ENCODE measurements at regions not wholly inside any gene's neighbourhood (a gene's known extent, or its start where the extent isn't known, plus 50 kb on each side); places are given as distances from the start of the nearest gene placed in this dataset.
"Not testable (repeated sequence)": the region's sequence is repeated elsewhere in the genome, so short reads cannot be mapped to it uniquely, and the experiment has no call there.

GRCh38 chr3:166526881-166527280, 689.7 kb upstream of the BCHE start:
- Mint-ChIP-seq H3K4me3 (no peak overlapping the region), H3K27me3 (ENCODE audit: low read depth) (no peaks in the 10 kb centered on the region)

GRCh38 chr3:166522017-166522416, 684.8 kb upstream of the BCHE start:
- H3K4me3 Mint-ChIP-seq, result no peak overlapping the region
- no peak for DNase-seq (ENCODE audit: low spot score in 2 of 2, unreplicated experiment in 2 of 2)
- H3K4me1 Mint-ChIP-seq, result no peaks in the 10 kb centered on the region
- H3K27me3 Mint-ChIP-seq (ENCODE audit: low read depth), result no peaks in the 10 kb centered on the region
- no peaks in the 10 kb centered on the region for H3K36me3 Mint-ChIP-seq
- TF ChIP-seq, protein P1, sequence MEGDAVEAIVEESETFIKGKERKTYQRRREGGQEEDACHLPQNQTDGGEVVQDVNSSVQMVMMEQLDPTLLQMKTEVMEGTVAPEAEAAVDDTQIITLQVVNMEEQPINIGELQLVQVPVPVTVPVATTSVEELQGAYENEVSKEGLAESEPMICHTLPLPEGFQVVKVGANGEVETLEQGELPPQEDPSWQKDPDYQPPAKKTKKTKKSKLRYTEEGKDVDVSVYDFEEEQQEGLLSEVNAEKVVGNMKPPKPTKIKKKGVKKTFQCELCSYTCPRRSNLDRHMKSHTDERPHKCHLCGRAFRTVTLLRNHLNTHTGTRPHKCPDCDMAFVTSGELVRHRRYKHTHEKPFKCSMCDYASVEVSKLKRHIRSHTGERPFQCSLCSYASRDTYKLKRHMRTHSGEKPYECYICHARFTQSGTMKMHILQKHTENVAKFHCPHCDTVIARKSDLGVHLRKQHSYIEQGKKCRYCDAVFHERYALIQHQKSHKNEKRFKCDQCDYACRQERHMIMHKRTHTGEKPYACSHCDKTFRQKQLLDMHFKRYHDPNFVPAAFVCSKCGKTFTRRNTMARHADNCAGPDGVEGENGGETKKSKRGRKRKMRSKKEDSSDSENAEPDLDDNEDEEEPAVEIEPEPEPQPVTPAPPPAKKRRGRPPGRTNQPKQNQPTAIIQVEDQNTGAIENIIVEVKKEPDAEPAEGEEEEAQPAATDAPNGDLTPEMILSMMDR (IDR thresholded peaks at IDR 0.05; ENCODE audit: unreplicated experiment), result no peak
- H3K27ac Mint-ChIP-seq, result no peak overlapping the region
- H3K9me3 Mint-ChIP-seq, result peaks cover 13% of the 10 kb centered on the region

More at GRCh38 chr3:166526881-166527280, 689.7 kb upstream of the BCHE start:
- peaks cover 2% of the 10 kb centered on the region for H3K36me3 Mint-ChIP-seq
- TF ChIP-seq, protein P1 (IDR thresholded peaks at IDR 0.05; ENCODE audit: unreplicated experiment), result no peak
- no peak overlapping the region for H3K27ac Mint-ChIP-seq
- peaks cover 14% of the 10 kb centered on the region for H3K9me3 Mint-ChIP-seq
- no peak for DNase-seq (ENCODE audit: low spot score in 2 of 2, unreplicated experiment in 2 of 2)
- H3K4me1 Mint-ChIP-seq, result no peaks in the 10 kb centered on the region

- no peaks in the 10 kb centered on the region for H3K36me3 Mint-ChIP-seq
- TF ChIP-seq, protein P1 (IDR thresholded peaks at IDR 0.05; ENCODE audit: unreplicated experiment), result no peak
- peaks cover 17% of the 10 kb centered on the region for H3K9me3 Mint-ChIP-seq
- no peak overlapping the region for H3K4me3 Mint-ChIP-seq
- no peak overlapping the region for H3K27ac Mint-ChIP-seq
- no peak for DNase-seq (ENCODE audit: low spot score in 2 of 2, unreplicated experiment in 2 of 2)
- no peaks in the 10 kb centered on the region for H3K4me1 Mint-ChIP-seq
- no peaks in the 10 kb centered on the region for H3K27me3 Mint-ChIP-seq (ENCODE audit: low read depth)
Measured at GRCh38 chr3:166519443-166519842, 682.2 kb upstream of the BCHE start.

GRCh38 chr3:166518040-166518439, 680.8 kb upstream of the BCHE start:
- Mint-ChIP-seq H3K4me1 (no peaks in the 10 kb centered on the region), H3K27ac (no peak overlapping the region), H3K36me3 (peaks cover 3% of the 10 kb centered on the region), H3K4me3 (no peak overlapping the region), H3K27me3 (ENCODE audit: low read depth) (no peaks in the 10 kb centered on the region), H3K9me3 (peaks cover 28% of the 10 kb centered on the region)
- no peak for DNase-seq (ENCODE audit: low spot score in 2 of 2, unreplicated experiment in 2 of 2)
- TF ChIP-seq, protein P1 (IDR thresholded peaks at IDR 0.05; ENCODE audit: unreplicated experiment), result no peak

DNA sequence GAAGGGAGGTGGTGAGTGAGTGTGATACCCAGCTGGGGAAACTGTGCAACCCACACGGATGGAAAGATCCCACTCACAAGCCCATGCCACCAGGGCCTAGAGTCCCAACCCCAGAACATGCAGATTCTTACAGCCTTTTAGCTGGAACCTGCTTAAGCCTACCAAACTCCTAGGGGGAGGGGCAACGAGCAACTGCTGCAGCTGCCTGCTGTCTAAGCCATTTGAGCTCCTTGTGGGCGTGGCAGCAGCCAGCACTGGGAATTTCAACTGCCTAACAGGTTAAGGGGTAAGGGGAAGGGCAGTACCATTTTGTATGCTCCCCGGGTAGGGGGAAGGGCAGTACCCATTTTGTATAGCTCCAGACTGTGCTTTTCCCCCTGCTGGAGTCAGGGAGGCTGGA, 673.2 kb upstream of the BCHE start:
- Mint-ChIP-seq H3K27ac (no peak overlapping the region), H3K4me1 (no peaks in the 10 kb centered on the region), H3K4me3 (no peak overlapping the region), H3K36me3 (peaks cover 3% of the 10 kb centered on the region), H3K27me3 (ENCODE audit: low read depth) (no peaks in the 10 kb centered on the region), H3K9me3 (peaks cover 44% of the 10 kb centered on the region)
- TF ChIP-seq, protein P1 (IDR thresholded peaks at IDR 0.05; ENCODE audit: unreplicated experiment), result no peak
- DNase-seq (ENCODE audit: low spot score in 2 of 2, unreplicated experiment in 2 of 2), result no peak

GRCh38 chr3:166500420-166500819, 663.2 kb upstream of the BCHE start:
- peaks cover 12% of the 10 kb centered on the region for H3K9me3 Mint-ChIP-seq
- not testable (repeated sequence) for H3K27ac Mint-ChIP-seq; H3K36me3 Mint-ChIP-seq; H3K27me3 Mint-ChIP-seq (ENCODE audit: low read depth); DNase-seq (ENCODE audit: low spot score in 2 of 2, unreplicated experiment in 2 of 2); H3K4me3 Mint-ChIP-seq
- H3K4me1 Mint-ChIP-seq, result peaks cover 27% of the 10 kb centered on the region
